NB4 (cell line): ENCODE measurements at regions not wholly inside any gene's neighbourhood (a gene's known extent, or its start where the extent isn't known, plus 50 kb on each side); places are given as distances from the start of the nearest gene placed in this dataset.
A peak's percentile ranks its signal among the peaks of the same experiment; 100 is the strongest.

ENCODE experiments used
- DNase-seq: peaks from one replicate; pipeline ENCODE4 v3.0.0; 2010; ENCODE audit warnings: low read depth
- H3K4me3 ChIP-seq: one replicate; pipeline ENCODE4 v1.5.1; 2011; ENCODE audit warnings: mild to moderate bottlenecking, low read depth, low read length, moderate library complexity
- CTCF ChIP-seq: IDR thresholded peaks from one replicate; pipeline ENCODE4 v1.5.1; 2012; ENCODE audit warnings: low read depth, low read length
- MYC ChIP-seq: IDR thresholded peaks from 2 replicates; pipeline ENCODE4 v1.6.1; 2011; ENCODE audit warnings: low read depth, low read length
- POLR2A ChIP-seq: IDR thresholded peaks from 2 replicates; pipeline ENCODE4 v1.6.1; 2011; ENCODE audit warnings: mild to moderate bottlenecking; ENCODE audit not compliant: insufficient read length; ENCODE audit errors: extremely low read depth
- TF ChIP-seq, protein P1 (sequence below): IDR thresholded peaks from 2 replicates; pipeline ENCODE4 v1.6.1; 2011; ENCODE audit warnings: low read depth, low read length

GRCh38 chr9:15113288-15113687 is 193.7 kb downstream of the TTC39B start:
- H3K4me3 ChIP-seq = no peak overlapping the region
- no peak for DNase-seq
- TF ChIP-seq, protein P1, sequence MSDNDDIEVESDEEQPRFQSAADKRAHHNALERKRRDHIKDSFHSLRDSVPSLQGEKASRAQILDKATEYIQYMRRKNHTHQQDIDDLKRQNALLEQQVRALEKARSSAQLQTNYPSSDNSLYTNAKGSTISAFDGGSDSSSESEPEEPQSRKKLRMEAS = no peak
- TF ChIP-seq POLR2A (no peak), MYC (no peak), CTCF (no peak)

DNA sequence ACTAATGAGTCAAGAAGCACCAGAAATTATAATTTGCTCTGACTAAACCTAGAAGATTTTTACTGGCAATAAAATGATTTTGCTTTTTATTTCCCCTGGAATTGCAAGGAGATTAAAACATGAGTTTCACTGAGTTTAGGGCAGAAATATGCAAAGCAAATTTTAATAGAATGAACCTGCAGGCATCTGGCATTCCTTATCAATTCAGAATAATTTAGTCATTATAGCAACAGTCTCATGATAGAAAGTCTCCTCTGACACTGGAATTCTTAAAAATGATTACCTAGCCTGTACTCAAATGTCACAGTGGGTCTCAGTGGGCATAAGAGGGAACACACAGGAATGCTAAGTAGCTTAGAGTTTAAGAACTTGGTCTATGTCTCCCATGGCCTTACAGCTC is 195.9 kb downstream of the TTC39B start:
- H3K4me3 ChIP-seq = no peak overlapping the region
- no peak for DNase-seq
- TF ChIP-seq MYC = no peak
- no peak for TF ChIP-seq CTCF
- TF ChIP-seq POLR2A = no peak
- TF ChIP-seq, protein P1 = no peak

DNA sequence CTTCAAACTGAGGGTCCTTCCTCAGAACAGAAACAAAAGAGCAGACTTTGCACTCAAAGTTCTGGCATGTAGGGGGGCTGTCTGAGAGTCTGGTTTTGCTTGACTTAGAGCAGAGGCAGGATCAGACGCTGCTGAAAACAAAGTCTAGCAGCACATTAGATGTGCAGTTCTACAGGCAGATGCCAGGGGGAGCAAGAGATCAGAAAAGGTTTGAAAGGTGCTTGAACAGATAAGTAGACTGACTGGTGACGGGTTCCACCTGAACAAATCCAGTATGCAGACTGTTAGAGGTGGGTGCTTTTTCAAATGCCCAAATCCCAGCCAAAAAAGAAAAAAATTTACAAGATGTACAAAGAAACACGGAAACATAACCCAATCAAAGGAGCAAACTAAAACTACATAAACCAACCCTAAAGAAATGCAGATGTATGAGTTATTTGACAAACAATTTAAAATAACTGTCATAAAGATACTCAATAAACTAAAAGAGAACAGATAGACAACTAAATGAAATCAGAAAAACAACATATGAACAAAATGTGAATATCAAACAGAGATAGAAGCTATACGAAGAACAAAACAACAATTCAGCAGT is 194.7 kb upstream of the FREM1 start:
- peak; percentile 57 for DNase-seq
- no peak overlapping the region for H3K4me3 ChIP-seq
- TF ChIP-seq MYC (no peak), CTCF (peak; percentile 96), POLR2A (no peak)
- TF ChIP-seq, protein P1 = no peak

DNA sequence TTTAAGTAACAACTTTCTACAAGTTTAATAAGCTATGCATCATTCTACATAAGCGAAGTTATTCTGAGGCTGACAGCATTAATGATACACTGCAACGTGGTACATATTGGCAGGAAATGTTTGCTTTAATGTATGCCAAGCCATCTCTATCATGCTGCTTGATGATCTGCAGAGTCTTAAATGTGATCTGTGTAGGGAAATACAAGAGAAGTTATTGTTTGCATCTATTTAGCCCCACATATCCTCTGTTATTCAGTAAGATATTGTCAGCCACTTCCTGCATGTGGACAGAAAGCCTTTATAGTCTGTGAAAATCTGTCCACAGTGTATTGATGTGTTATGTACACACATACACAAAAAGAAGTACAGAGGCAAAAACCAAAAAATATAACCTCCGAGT is 193.1 kb upstream of the FREM1 start:
- TF ChIP-seq, protein P1 = no peak
- no peak for TF ChIP-seq POLR2A
- no peak for TF ChIP-seq CTCF
- no peak for TF ChIP-seq MYC
- no peak overlapping the region for H3K4me3 ChIP-seq
- no peak for DNase-seq

DNA sequence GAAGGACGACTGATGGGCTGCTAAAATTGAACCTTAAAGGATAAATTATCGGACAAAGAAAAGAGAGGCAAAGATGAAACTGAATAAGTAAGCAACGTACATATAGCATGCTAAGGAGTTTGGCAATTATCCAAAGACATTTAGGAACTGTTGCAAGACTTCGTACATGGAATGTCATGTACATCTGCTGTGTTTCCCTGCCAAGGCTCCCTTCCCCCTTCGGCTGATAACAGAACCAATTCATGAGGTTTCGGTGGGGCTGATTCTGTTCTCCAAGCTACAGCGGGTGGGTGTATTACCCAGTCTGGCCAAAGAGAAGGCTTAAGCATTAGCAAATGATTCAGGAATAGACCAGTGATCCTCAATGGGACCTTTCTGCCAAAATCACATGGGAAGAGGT is 190.9 kb upstream of the FREM1 start:
- no peak for DNase-seq
- H3K4me3 ChIP-seq = no peak overlapping the region
- TF ChIP-seq CTCF (no peak), MYC (no peak), POLR2A (no peak)
- TF ChIP-seq, protein P1 = no peak

GRCh38 chr9:15100571-15100970 is 190.3 kb upstream of the FREM1 start:
- no peak for TF ChIP-seq CTCF
- TF ChIP-seq POLR2A = no peak
- TF ChIP-seq, protein P1 = no peak
- TF ChIP-seq MYC = no peak
- DNase-seq = no peak
- no peak overlapping the region for H3K4me3 ChIP-seq
